MV-4-11 (cell line): ENCODE measurements at regions not wholly inside any gene's neighbourhood (a gene's known extent, or its start where the extent isn't known, plus 50 kb on each side); places are given as distances from the start of the nearest gene placed in this dataset.
"Not testable (repeated sequence)": the region's sequence is repeated elsewhere in the genome, so short reads cannot be mapped to it uniquely, and the experiment has no call there.

Experiments
- DNase-seq: peaks from one replicate; lab custom pipeline; 2025; lab: John Stamatoyannopoulos, UW

DNA sequence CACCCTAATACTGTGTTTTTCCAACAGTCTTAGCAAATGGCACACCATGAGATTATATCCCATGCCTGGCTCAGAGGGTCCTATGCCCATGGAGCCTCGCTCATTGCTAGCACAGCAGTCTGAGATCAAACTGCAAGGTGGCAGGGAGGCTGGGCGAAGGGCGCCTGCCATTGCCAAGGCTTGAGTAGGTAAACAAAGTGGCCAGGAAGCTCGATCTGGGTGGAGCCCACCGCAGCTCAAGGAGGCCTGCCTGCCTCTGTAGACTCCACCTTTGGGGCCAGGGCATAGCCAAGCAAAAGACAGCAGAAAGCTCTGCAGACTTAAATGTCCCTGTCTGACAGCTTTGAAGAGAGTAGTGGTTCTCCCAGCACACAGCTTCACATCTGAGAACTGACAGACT lies 188.2 kb upstream of the ADGRL3 start:
- not testable (repeated sequence) for DNase-seq

DNA sequence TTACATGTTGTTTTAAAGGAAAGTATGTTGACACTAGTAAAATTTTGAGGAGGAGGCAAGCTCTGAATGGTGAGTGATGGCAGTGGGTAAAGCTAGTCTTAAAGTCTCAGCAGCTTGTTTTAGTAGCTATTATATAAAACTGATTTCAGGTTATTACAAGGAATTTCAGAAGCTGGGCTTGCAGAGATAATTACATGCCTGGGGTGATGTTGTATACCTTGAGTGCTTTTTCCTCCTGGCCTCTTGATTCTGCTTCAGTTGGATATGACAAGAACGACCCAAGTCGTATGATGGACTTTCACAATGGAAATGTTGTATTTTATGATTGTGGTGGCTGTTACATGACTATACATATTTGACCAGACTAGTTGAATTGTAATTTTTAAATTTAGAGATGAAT lies 175.5 kb upstream of the ADGRL3 start:
- no peak for DNase-seq

DNA sequence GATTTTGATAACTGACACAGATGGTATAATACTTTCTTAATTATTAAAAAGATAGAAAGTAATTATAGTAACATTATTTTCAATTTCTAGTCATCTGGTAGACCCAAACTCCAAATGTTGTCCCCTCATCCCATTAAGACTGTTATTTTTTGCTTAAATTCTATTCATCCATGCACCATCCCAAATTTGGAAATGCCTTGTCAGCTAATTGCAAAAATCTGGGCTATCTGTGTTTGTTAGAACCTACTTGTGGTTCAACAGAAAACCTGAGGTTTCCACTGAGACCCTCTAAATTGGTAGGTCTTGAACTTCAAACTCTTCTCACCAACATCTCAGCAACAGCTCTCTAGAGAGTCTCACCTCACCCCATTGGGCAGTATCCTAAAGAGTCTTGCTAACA lies 172.2 kb upstream of the ADGRL3 start:
- no peak for DNase-seq

DNA sequence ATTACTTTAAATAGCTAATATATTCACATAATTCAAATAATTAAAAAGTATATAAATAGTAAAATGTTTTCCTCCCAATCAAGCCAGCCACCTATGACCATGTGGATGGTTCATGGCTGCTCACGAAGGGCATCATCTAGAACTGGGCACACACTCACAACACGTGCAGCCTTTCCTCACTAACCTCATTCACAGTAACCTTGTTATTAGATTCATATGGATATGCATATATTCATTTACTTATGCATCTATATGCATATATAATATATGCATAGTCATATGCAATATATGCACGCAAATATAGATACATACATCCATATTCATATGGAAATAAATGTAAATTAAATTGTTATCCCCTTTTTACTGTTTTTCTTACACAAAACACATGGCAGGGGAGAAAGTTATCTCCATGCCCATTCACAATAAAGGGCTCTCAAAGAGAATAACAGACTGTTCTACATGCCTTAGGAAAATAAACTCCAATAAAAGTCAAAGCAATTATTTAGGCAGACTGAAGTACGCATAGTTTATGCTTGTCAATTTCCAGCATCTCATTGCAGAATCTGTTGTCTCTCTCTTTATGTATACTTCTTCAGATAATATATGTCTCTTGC lies 163.9 kb upstream of the ADGRL3 start:
- no peak for DNase-seq

DNA sequence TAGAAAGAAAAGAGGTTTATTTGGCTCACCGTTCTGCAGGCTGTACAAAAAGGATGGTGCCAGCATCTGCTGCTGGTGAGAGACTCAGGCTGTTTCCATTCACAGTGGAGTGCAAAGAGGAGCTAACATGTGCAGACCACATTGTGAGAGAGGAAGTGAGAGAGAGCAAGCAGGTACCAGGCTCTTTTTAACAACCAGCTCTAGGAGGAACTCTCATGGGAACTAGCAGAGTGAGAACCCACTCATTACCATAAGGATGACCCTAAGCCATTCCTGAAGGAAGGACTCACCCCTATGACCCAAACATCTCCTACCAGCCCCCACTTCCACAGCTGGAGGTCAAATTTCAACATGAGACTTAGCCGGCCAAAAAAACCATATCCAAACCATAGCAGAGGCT lies 158.6 kb upstream of the ADGRL3 start:
- DNase-seq: peak; percentile 55

DNA sequence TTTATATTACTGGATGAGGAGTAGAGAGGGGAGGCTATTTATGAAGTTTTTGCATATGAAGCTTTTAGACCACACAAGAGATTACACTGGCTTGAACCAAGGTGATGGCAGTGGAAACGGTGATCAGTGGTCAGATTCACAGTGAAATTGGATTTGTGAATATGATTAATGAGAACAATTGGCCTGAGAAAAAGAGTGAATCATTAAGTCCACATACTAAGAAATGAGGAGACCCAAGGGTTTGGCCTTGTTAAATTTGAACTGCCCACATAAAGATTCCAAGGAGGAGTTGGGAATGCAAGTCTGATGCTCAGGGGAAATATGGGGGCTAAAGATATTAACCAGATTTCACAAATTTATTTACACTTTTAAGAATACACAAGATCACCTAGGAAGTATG lies 155.3 kb upstream of the ADGRL3 start:
- DNase-seq: no peak

DNA sequence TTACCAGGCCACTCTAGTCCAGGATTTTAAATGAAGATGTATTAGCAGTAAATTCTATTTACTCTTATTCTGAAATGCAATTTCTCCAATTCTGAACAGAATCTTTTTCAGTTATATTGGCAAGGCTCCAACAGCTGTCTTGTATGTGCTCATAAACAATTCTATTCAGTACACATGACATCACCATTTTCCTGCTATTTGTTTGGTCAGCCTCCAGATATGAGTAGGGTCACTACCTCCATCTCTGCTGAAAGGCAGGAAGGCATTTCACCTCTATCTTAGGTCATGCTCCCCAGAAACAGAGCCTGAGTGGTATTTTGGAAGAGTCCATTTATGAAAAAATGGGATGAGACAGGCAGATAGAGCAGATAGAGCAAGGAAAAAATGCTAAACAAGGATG lies 151.1 kb upstream of the ADGRL3 start:
- DNase-seq: no peak

DNA sequence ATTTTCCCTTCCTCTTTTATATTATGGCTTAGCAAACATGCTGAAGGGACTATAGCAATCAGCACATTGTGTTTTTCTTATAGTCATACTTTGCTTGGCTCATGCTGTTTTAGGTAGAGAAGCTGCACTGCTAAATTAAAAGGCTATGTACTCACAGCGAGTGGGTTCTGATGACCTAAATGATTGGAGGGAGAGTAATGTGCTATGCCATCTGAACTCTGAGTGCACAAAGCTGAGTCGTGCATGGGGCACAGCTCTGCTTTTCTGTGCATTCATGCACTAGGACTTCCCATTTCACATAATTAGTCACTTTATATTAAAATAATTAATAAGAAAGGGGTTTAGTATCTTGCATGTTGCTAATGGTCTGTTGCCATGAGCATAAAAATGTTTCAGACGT lies 132.7 kb upstream of the ADGRL3 start:
- DNase-seq: peak; percentile 71

DNA sequence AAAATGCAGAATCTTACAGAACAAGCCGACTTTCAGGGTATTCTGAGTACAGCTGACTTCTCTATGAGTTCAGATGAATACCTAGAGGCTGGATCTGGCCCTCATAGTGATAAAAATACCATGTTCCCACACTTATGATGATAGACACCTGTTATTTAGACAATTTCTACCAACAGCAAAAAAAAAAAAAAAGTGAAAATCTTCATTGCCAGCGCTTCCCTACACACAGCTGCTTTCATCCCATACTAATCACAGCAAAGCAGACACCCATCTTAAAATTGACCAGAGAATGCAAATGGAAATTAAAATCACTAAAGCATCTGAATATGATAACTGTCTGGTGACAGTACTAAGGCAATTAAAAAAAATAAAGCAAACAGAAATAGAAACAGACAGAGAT lies 132.1 kb upstream of the ADGRL3 start:
- DNase-seq: no peak

DNA sequence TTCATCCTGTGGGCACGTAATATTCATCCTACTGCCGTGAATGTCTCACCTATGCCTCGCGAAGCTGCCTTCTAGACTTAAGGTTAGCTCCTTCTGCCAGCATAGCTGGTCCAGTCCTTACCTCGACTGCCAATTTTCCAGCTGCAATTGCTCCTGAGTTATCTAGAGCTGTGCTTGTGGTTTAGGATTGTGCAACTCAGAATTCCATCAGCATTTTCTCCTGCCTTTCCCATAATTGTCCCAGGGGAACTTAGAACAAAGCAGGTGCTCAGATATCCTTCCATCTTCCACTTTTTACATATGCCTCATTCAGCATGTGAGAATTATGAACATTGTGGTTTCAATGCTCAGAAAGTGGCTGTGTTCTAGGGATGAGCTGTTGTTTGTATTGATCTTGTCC lies 131.4 kb upstream of the ADGRL3 start:
- DNase-seq: no peak

DNA sequence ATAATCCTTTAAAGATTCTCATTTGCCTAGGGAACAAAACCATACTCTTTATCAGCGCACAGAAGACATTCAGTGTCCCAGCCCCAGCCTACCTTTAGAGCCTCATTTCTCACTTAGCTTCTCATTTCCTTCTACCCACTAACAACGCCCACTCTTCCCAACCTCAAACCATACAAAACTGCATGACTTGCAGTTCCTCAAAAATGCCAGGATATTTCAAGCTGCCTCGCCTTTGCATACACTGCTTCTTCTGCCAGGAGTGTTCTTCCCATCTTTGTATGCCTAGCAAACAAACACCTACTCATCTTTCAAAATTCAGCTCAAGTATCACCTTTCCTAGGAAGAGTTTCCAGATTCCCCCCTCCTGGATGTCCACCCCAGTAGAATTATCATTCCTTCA lies 129.9 kb upstream of the ADGRL3 start:
- peak; percentile 76 for DNase-seq

DNA sequence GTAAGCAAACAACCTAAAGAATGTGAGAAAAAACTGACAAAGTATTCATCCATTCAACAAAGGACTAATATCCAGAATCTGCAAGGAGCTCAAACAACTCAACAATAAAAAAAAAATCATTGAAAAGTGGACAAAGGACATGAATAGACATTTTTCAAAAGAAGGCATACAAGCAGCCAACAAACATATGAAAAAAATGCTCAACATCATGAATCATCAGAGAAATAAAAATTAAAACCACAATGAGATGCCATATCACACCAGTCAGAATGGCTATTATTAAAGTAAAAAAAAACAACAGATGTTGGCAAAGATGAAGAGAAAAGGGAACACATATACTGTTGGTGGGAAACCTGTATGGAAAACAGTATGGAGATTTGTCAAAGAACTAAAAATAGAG lies 120.7 kb upstream of the ADGRL3 start:
- DNase-seq: no peak

DNA sequence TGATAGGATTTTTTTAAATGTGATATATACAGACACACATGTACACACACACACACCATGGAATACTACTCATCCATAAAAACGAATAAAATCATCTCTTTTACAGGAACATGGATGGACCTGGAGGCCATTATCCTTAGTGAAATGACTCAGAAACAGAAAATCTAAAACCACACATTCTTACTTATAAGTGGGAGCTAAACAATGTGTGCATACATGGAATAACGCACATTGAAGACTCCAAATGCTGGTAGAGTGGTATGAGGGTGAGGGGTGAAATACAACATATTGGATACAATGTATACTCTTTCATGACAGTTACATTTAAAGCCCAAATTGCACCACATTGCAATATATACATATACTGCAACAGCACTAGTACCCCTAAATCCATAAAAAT lies 120.2 kb upstream of the ADGRL3 start:
- no peak for DNase-seq

DNA sequence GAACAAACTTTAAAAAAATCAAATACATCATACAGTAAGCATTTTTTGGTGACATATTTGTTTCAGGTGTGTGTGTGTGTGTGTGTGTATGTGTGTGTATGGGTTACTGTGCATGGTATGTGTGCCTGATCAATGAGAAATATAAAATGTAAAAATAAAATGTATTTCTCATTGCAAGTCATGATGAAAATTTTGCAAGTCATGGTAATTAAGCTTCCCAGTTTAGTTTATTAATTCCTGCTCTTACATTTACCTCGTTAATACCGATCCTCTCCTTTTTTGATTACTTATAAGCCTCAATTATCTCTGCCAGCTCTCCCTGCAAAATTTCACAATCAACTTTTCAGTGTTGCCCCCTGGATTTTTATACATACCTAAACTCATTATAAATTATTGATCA lies 114.6 kb upstream of the ADGRL3 start:
- no peak for DNase-seq

DNA sequence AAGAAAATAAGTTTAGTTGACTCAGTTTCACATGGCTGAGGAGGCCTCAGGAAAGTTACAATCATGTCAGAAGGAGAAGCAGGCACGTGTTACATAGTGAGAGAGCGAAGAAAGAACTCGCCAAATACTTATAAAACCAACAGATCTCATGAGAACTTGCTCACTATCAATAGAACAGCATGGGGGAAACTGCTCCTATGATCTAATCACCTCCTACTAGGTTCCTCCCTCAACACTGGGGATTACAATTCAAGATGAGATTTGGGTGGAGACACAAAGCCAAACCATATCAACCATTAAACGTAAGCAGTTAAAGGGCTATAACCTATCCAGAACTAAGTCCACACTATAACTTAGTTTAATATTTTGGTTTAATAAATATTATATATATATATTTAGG lies 113.8 kb upstream of the ADGRL3 start:
- no peak for DNase-seq

DNA sequence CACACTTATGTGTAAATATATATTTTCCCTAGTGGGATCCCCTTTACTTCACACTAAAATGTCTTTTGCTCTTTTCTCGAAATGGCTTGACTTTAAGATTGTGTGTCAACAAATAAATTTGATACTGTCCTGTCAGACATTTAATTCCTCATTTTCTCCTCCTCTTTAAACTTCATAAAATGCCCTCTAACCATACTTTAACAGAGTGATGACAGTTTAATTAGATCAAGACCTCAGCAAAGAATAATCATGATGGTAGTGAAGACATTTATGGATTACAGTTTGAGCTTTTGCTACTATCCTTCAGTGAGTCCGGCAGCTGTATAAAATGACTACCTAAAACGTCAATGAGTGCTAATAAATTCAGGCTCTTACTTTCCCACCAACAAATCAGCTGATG lies 113.1 kb upstream of the ADGRL3 start:
- no peak for DNase-seq

DNA sequence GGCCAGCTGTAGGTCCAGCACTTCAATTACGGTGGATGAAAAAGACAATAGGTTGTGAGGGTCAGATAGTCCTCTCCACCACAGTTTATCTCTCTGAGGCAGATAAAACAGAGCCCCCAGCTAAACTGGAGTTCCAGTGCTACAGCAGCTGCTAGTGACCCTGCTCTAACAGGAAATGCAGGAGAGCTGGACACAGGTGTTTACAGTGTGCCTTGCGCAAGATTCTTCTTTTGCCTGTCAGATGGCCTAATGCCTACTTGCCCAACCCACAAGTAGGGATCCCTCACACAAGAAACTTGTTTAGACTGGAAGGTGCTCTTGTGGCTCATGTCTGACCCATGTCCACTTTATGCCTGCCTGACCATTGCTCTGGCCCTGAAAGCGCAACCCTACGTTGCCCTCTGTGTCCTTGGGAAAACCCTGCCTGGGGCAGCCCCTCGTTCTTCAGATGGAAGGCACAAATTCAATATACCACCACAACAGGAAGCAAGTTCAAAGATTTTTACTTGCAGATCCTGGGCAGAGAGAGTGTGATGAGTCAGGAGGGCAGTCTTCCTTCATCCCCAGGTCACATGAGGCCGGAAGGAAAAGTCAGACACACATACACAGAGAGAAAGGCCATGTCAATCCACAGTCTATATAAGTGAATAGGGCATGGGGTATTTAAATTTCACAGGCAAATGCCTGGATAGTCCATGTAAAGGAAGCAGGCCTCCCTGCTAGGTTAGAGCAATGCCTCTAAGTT lies 105.1 kb upstream of the ADGRL3 start:
- DNase-seq: no peak

DNA sequence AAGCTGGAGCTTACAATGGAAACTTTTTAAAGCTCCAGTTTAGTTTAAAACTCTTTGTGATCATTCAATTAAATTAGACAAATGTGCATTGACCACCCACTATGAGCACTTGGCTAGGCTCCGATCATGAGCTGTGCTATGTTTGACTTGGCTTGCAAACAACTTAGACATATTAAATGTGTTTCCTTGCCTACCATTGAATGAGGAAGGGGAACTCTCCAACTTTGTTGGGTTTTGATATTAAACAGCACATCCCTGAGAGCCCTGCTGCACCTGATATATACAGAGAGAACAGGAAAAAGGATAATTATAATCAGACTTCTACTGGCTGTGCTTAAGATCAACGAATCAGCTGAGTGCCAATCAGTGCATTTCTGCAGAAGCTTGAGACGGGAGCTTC lies 71.4 kb upstream of the ADGRL3 start:
- DNase-seq: peak; percentile 15

DNA sequence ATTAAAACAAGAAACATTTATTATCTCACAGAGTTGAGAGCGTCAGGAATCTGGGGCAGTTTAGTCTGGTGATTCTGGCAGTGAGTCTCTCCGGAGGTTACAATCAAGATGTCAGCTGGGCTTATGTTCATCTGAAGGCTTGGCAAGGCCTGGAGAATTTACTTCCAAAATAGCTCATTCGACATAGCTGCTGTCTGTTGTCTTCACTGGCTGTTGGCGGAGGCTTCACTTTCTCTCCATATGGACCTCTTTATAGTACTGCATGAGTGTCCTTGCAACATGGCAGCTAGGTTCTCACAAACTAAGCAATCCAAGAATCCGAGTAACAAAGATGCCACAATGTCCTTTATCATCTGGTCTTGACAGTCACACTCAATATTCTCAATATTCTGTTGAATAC lies 70.2 kb upstream of the ADGRL3 start:
- no peak for DNase-seq

DNA sequence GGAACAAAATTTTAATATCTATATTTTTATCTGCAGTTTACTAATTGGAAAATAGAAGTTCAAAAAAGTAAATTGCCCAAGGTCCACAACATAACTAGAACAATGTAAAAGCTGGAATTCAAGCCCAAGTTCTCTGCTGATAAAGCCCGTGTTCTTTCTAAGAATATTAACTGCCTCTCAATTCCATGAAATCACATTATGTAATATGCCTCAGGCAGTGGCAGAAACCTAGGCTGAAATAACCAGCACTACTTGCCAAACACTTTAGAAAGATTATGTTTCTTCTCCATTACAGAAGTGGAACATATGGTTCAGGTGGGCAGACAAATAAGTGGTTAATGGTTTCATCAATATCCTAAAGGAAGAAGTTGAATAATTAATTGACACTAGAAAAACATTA lies 56.7 kb upstream of the ADGRL3 start:
- peak; percentile 77 for DNase-seq

DNA sequence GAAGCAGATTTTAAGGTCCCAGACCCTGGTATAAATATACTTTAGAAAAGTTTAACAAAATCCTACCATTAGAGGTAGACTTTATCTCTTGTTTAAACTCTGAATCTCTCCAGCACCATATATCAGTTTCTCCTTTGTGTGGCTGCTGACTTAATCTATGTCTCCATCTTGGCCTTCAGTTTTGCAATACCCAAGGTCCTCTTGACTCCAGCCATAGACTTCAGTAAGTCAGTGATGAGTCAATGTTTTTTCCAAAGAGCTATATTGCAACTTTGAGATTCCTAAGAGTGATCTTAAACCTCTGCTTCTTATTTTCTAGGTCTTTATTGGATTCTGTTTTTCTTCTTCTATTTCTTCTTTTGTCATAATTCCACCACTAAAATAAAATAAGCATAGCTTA lies 50.8 kb upstream of the ADGRL3 start:
- peak; percentile 87 for DNase-seq
